Fibroblast of lung (primary cell): ENCODE measurements at regions not wholly inside any gene's neighbourhood (a gene's known extent, or its start where the extent isn't known, plus 50 kb on each side); places are given as distances from the start of the nearest gene placed in this dataset.

Experiments
- CTCF ChIP-seq, 2 donors: IDR thresholded peaks in 1 of 2; conservative IDR thresholded peaks in 1 of 2; 1 replicate in 1 of 2; 2 replicates in 1 of 2; pipeline ENCODE4 v1.5.1; 2011 to 2012; ENCODE audit warnings: low read length in 2 of 2, control low read depth in 1 of 2, inconsistent platforms in 1 of 2, low read depth in 1 of 2, mild to moderate bottlenecking in 1 of 2
- EZH2 ChIP-seq: IDR thresholded peaks from 2 replicates; pipeline ENCODE4 v1.5.1; 2012; ENCODE audit warnings: low read length, control low read depth, mild to moderate bottlenecking; ENCODE audit errors: missing control alignments

- no peak for TF ChIP-seq CTCF (conservative IDR thresholded peaks at IDR 0.05 in 1 of 2, IDR thresholded peaks at IDR 0.05 in 1 of 2; ENCODE audit: low read depth in 1 of 2, low read length in 2 of 2)
- TF ChIP-seq EZH2, result no peak
These were observed 440.9 kb upstream of the NRXN1 start for GRCh38 chr2:51472783-51473182.
